CD8-positive, alpha-beta memory T cell (primary cell): ENCODE measurements at regions not wholly inside any gene's neighbourhood (a gene's known extent, or its start where the extent isn't known, plus 50 kb on each side); places are given as distances from the start of the nearest gene placed in this dataset.

Source experiments
- CTCF ChIA-PET: fragments of 350-600 bp; sonication (Branson Sonifier 250); formaldehyde crosslinking; loops from one replicate; lab custom pipeline; 2021; ENCODE audit warnings: antibody characterized with exemption; lab: Charles Lee
- POLR2A ChIA-PET: fragments of 350-600 bp; sonication (Branson Sonifier 250); formaldehyde crosslinking; loops from one replicate; lab custom pipeline; 2021; ENCODE audit warnings: antibody characterized with exemption; lab: Charles Lee
- DNase-seq, 5 donors: peaks; one replicate each; pipeline versions ENCODE4 v3.0.0 to v3.0.0-alpha.2; 2020 to 2022; ENCODE audit warnings: mixed read lengths in 1 of 5
- H3K27ac ChIP-seq: one replicate; pipeline ENCODE4 v1.7.0; 2013; ENCODE audit warnings: low read depth, mild to moderate bottlenecking, low read length, moderate library complexity
- H3K27me3 ChIP-seq: 2 replicates; pipeline ENCODE4 v1.7.0; 2013; ENCODE audit warnings: low read length, mild to moderate bottlenecking; ENCODE audit not compliant: insufficient read depth, poor library complexity, severe bottlenecking
- H3K36me3 ChIP-seq: 2 replicates; pipeline ENCODE4 v1.7.0; 2013; ENCODE audit warnings: mild to moderate bottlenecking, low read length, moderate library complexity; ENCODE audit not compliant: insufficient read depth
- H3K4me1 ChIP-seq: 2 replicates; pipeline ENCODE4 v1.7.0; 2013; ENCODE audit warnings: mild to moderate bottlenecking, low read length, moderate library complexity; ENCODE audit not compliant: insufficient read depth
- H3K4me3 ChIP-seq: 2 replicates; pipeline ENCODE4 v1.7.0; 2013; ENCODE audit warnings: mild to moderate bottlenecking, low read length
- H3K9me3 ChIP-seq: 2 replicates; pipeline ENCODE4 v1.7.0; 2013; ENCODE audit warnings: mild to moderate bottlenecking, low read length
- H3K27ac Mint-ChIP-seq, 8 donors: one replicate each; pipeline ENCODE4 v1.8.0; 2020 to 2021; ENCODE audit warnings: mixed read lengths in 8 of 8, mild to moderate bottlenecking in 6 of 8, inconsistent platforms in 3 of 8, moderate library complexity in 3 of 8
- H3K27me3 Mint-ChIP-seq, 2 donors: one replicate each; pipeline ENCODE4 v1.8.0; 2020 to 2021; ENCODE audit warnings: mixed read lengths in 2 of 2, mild to moderate bottlenecking in 1 of 2, moderate library complexity in 1 of 2
- H3K36me3 Mint-ChIP-seq, 3 donors: one replicate each; pipeline ENCODE4 v1.8.0; 2020 to 2021; ENCODE audit warnings: mixed read lengths in 3 of 3, inconsistent platforms in 1 of 3, mild to moderate bottlenecking in 1 of 3
- H3K4me1 Mint-ChIP-seq, 3 donors: one replicate each; pipeline ENCODE4 v1.8.0; 2020 to 2021; ENCODE audit warnings: mixed read lengths in 3 of 3, inconsistent platforms in 1 of 3, mild to moderate bottlenecking in 1 of 3
- H3K4me3 Mint-ChIP-seq, 7 donors: one replicate each; pipeline ENCODE4 v1.8.0; 2020 to 2021; ENCODE audit warnings: mixed read lengths in 7 of 7, mild to moderate bottlenecking in 6 of 7, moderate library complexity in 4 of 7, inconsistent platforms in 2 of 7
- H3K9me3 Mint-ChIP-seq, 5 donors: one replicate each; pipeline ENCODE4 v1.8.0; 2020 to 2022; ENCODE audit warnings: mixed read lengths in 5 of 5, mild to moderate bottlenecking in 3 of 5, moderate library complexity in 2 of 5, inconsistent platforms in 1 of 5

DNA sequence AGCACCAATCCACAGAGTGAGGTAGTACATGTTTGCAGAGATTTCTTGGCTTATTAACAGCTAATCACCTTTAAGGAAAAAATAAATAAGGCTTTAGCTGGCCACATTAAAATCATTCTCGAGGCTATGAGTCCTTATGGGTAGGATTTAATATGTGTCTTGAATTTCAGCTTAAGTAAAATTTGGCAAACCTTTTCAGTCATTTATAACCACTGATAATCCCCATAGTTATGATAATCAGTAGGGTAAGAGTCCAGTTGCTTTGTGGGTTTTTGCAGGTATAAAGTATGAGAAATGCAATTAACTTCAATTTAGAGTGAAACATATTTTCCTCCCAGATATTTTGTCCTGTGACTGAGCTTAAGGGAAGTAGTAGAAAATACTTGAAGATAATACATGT is 1458.9 kb upstream of the FLRT2 start:
- Histone ChIP-seq H3K27ac (no peak overlapping the region), H3K4me1 (no peaks in the 10 kb centered on the region), H3K36me3 (no peaks in the 10 kb centered on the region), H3K9me3 (no peaks in the 10 kb centered on the region), H3K4me3 (no peak overlapping the region), H3K27me3 (no peaks in the 10 kb centered on the region)
- ChIA-PET POLR2A (no interaction called here), CTCF (no interaction called here)
- H3K9me3 Mint-ChIP-seq = peaks cover 0 to 40% (median 9%) of the 10 kb centered on the region in 5 donors
- H3K27ac Mint-ChIP-seq = no peak overlapping the region
- DNase-seq = no peak
- no peak overlapping the region for H3K4me3 Mint-ChIP-seq
- no peaks in the 10 kb centered on the region for H3K27me3 Mint-ChIP-seq
- peaks cover 0 to 2% (median 0%) of the 10 kb centered on the region in 3 donors for H3K36me3 Mint-ChIP-seq
- no peaks in the 10 kb centered on the region for H3K4me1 Mint-ChIP-seq

DNA sequence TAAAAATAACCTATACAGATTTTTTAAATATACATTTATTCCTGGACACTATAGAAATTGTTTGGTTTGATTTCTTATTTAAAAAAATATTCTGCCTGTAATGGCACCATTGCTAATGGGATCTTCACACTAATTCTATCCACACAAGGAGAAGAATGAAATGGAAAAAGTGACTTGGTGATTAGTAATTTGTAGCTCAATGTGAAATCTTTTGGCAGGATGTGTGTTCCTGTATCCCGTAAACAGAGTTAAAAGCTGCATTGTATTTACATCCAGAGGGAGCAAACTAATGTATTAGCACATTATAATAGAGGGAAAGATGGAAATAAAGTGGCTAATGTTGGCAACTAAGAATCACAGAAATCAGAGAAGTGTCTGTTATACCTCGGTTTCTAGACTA is 1455.3 kb upstream of the FLRT2 start:
- Mint-ChIP-seq H3K27me3 (no peaks in the 10 kb centered on the region), H3K4me3 (no peak overlapping the region), H3K36me3 (peaks cover 0 to 2% (median 0%) of the 10 kb centered on the region in 3 donors), H3K4me1 (no peaks in the 10 kb centered on the region), H3K9me3 (peaks cover 0 to 26% (median 7%) of the 10 kb centered on the region in 5 donors), H3K27ac (no peak overlapping the region)
- H3K36me3 ChIP-seq = no peaks in the 10 kb centered on the region
- POLR2A ChIA-PET = no interaction called here
- H3K9me3 ChIP-seq = no peaks in the 10 kb centered on the region
- no peaks in the 10 kb centered on the region for H3K27me3 ChIP-seq
- H3K4me3 ChIP-seq = no peak overlapping the region
- CTCF ChIA-PET = no interaction called here
- DNase-seq = no peak
- no peak overlapping the region for H3K27ac ChIP-seq
- no peaks in the 10 kb centered on the region for H3K4me1 ChIP-seq

DNA sequence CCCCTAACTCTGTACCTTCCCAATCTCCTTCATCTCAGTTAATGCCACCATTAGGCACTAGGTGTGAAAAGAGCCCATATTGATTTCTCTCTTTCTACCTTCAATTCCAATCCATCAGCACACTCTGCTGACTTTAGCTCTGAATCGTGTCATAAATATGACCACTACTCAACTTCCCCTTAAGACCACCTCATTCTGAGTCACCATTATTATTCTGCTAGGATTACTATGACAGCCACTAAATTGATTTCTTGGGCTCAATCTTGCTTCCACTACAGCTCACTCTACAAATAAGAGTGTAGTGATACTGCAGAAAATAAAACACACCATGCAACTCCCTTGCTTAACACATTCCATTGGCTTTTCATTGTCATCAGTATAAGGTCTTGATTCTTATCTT is 1449.0 kb upstream of the FLRT2 start:
- H3K4me3 Mint-ChIP-seq = no peak overlapping the region
- no peaks in the 10 kb centered on the region for H3K4me1 ChIP-seq
- H3K9me3 Mint-ChIP-seq = peaks cover 4 to 13% (median 7%) of the 10 kb centered on the region in 5 donors
- no peaks in the 10 kb centered on the region for H3K27me3 ChIP-seq
- ChIA-PET POLR2A (no interaction called here), CTCF (no interaction called here)
- H3K27ac ChIP-seq = no peak overlapping the region
- H3K4me1 Mint-ChIP-seq = no peaks in the 10 kb centered on the region
- no peak for DNase-seq
- H3K4me3 ChIP-seq = no peak overlapping the region
- no peaks in the 10 kb centered on the region for H3K27me3 Mint-ChIP-seq
- H3K9me3 ChIP-seq = no peaks in the 10 kb centered on the region
- H3K36me3 Mint-ChIP-seq = no peaks in the 10 kb centered on the region
- H3K36me3 ChIP-seq = no peaks in the 10 kb centered on the region
- H3K27ac Mint-ChIP-seq = no peak overlapping the region

DNA sequence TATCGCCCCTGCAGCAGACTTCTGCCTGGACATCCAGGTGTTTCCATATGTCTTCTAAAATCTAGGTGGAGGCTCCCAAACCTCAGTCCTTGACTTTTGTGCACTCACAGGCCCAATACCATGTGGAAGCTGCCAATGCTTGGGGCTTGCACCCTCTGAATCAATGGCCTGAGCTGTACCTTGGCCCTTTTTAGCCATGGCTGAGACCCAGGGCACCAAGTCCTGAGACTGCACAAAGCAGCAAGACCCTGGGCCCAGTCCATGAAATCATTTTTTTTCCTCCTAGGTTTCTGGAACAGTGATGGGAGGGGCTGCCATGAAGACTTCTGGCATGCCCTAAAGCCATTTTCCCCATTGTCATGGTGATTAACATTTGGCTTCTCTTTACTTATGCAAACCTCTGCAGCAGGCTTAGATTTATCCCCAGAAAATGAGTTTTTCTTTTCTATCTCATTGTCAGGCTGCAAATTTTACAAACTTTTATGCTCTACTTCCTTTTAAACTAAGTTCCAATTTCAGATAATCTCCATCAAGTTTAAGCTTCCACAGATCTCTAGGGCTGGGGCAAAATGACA is 1445.8 kb upstream of the FLRT2 start:
- ChIA-PET CTCF (no interaction called here), POLR2A (no interaction called here)
- Mint-ChIP-seq H3K4me3 (no peak overlapping the region), H3K9me3 (peaks cover 4 to 19% (median 12%) of the 10 kb centered on the region in 5 donors), H3K36me3 (no peaks in the 10 kb centered on the region), H3K27ac (no peak overlapping the region), H3K27me3 (no peaks in the 10 kb centered on the region), H3K4me1 (no peaks in the 10 kb centered on the region)
- H3K9me3 ChIP-seq = no peaks in the 10 kb centered on the region
- no peaks in the 10 kb centered on the region for H3K4me1 ChIP-seq
- no peak overlapping the region for H3K4me3 ChIP-seq
- no peaks in the 10 kb centered on the region for H3K27me3 ChIP-seq
- DNase-seq = no peak
- no peaks in the 10 kb centered on the region for H3K36me3 ChIP-seq
- H3K27ac ChIP-seq = no peak overlapping the region

DNA sequence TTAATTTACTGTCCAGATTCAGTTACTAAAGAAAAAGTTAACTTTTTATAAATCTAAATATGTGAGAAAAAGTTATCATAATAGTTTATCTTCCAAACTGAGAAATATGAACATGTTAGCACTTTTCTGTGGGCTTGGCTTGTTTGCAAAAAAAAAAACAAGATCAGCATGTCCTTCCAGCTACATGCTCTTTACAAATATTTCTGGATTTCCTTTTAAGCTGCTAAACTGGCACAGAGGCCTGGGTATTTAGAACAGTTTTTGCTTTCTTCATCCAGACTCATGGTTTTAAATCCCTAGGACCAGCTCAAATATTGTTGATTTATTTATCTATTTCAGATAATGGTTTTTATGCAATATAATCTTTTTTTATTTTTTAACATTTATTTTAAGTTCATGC is 1444.5 kb upstream of the FLRT2 start:
- H3K9me3 ChIP-seq = no peaks in the 10 kb centered on the region
- H3K27me3 Mint-ChIP-seq = no peaks in the 10 kb centered on the region
- H3K4me3 Mint-ChIP-seq = no peak overlapping the region
- no peaks in the 10 kb centered on the region for H3K4me1 Mint-ChIP-seq
- no peak overlapping the region for H3K4me3 ChIP-seq
- H3K36me3 Mint-ChIP-seq = no peaks in the 10 kb centered on the region
- H3K27ac ChIP-seq = no peak overlapping the region
- H3K27me3 ChIP-seq = no peaks in the 10 kb centered on the region
- no peaks in the 10 kb centered on the region for H3K4me1 ChIP-seq
- H3K27ac Mint-ChIP-seq = no peak overlapping the region
- ChIA-PET CTCF (no interaction called here), POLR2A (no interaction called here)
- no peaks in the 10 kb centered on the region for H3K36me3 ChIP-seq
- DNase-seq = no peak
- peaks cover 4 to 25% (median 12%) of the 10 kb centered on the region in 5 donors for H3K9me3 Mint-ChIP-seq

DNA sequence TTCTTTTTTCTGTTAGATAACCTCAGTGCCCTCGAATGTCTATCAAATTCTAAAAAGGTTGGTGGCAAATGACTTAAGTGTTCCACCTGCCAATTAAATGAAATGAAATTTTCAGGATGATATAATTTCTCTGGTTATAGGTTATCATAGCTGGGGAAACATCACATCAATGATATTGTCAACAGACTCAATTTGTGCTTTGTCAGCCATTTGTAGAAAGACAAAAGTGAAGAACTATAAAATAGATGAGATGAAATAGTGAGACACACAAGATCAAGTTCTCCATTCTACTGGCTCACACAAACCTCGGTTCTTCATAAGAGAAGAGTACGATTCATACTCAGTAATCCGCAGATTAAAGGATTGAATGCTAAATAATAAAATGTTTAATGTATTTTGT is 1443.2 kb upstream of the FLRT2 start:
- Histone ChIP-seq H3K9me3 (no peaks in the 10 kb centered on the region), H3K27me3 (no peaks in the 10 kb centered on the region), H3K4me1 (no peaks in the 10 kb centered on the region), H3K4me3 (no peak overlapping the region), H3K36me3 (no peaks in the 10 kb centered on the region), H3K27ac (no peak overlapping the region)
- H3K4me3 Mint-ChIP-seq = no peak overlapping the region
- ChIA-PET CTCF (no interaction called here), POLR2A (no interaction called here)
- peaks cover 2 to 25% (median 12%) of the 10 kb centered on the region in 5 donors for H3K9me3 Mint-ChIP-seq
- no peaks in the 10 kb centered on the region for H3K36me3 Mint-ChIP-seq
- no peaks in the 10 kb centered on the region for H3K4me1 Mint-ChIP-seq
- H3K27me3 Mint-ChIP-seq = no peaks in the 10 kb centered on the region
- DNase-seq = no peak
- H3K27ac Mint-ChIP-seq = no peak overlapping the region

DNA sequence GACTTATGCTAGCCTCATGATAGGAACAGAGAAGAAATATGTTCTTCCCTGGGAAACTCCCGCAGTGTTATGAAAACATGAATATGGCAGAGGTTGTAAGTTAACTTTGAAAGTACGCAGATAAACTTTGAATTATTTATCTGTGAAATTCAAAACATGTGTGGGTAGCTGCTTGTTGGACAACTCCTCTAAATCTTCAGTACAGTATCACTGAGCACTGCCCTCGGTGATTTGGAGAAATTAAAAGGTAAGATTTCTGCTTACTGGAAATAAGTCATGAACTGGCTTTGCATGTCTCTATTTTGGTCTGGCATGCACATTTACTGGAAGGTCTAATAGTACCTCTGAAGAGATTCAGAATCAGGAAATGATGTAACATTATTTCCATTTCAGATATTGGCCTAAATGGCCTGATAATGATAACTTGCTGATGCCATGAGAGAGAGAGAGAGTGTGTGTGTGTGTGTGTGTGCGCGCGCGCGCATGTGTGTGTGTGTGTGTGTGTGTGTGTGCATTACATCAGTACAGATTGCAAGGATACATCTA is 1441.9 kb upstream of the FLRT2 start:
- H3K4me3 ChIP-seq = no peak overlapping the region
- Mint-ChIP-seq H3K4me3 (no peak overlapping the region), H3K27ac (no peak overlapping the region), H3K9me3 (peaks cover 0 to 19% (median 9%) of the 10 kb centered on the region in 5 donors), H3K27me3 (no peaks in the 10 kb centered on the region), H3K36me3 (no peaks in the 10 kb centered on the region), H3K4me1 (no peaks in the 10 kb centered on the region)
- no peaks in the 10 kb centered on the region for H3K36me3 ChIP-seq
- no peak overlapping the region for H3K27ac ChIP-seq
- H3K4me1 ChIP-seq = no peaks in the 10 kb centered on the region
- H3K27me3 ChIP-seq = no peaks in the 10 kb centered on the region
- no peaks in the 10 kb centered on the region for H3K9me3 ChIP-seq
- ChIA-PET CTCF (no interaction called here), POLR2A (no interaction called here)
- no peak for DNase-seq

DNA sequence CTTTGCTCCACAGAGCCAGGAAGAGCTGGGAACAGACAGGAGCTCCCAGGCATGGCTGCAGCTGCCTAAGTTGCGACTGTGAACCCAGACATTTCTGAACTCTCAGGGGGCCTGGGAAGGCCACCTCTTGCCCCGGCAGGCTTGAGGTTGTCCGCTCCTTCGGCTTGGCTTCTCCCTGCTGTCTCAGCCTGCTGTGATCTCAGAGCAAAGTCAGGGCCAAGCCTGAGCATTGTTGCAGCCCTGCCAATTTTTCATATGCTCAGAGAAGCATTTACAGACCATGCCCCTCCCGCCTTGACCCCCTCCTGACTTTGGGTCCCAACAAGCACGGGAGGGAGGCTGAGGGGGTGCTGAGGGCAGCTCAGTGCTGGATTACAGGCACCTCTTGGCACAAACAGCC is 1439.1 kb upstream of the FLRT2 start:
- H3K27ac ChIP-seq = no peak overlapping the region
- Mint-ChIP-seq H3K27me3 (no peaks in the 10 kb centered on the region), H3K36me3 (no peaks in the 10 kb centered on the region), H3K27ac (no peak overlapping the region), H3K4me3 (no peak overlapping the region), H3K4me1 (no peaks in the 10 kb centered on the region), H3K9me3 (peaks cover 1 to 17% (median 9%) of the 10 kb centered on the region in 5 donors)
- ChIA-PET POLR2A (no interaction called here), CTCF (no interaction called here)
- no peaks in the 10 kb centered on the region for H3K4me1 ChIP-seq
- no peak for DNase-seq
- no peak overlapping the region for H3K4me3 ChIP-seq
- H3K36me3 ChIP-seq = no peaks in the 10 kb centered on the region
- H3K9me3 ChIP-seq = no peaks in the 10 kb centered on the region
- no peaks in the 10 kb centered on the region for H3K27me3 ChIP-seq
